ENCODE measurements at regions not wholly inside any gene's neighbourhood (a gene's known extent, or its start where the extent isn't known, plus 50 kb on each side); places are given as distances from the start of the nearest gene placed in this dataset.

DNA sequence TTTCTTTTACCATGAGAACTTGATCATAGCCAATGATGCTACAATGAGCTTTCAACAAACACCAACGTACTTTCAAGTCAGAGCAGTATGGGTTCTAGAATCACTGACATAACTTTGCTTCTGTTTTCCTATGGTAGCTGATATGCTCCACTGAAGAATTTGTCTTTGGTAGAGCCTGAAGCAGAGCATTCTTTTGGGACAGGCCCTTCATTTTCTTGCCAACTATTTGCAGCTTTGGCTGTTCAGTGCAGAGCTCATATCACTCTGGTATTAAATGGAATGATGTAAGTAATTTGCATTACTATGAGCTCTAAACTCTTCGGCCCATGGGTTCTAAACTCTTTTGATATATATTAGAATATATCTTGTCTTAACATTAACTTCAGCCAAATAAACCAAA, 51.8 kb upstream of the APC start:
- Histone ChIP-seq H3K36me3 (ENCODE audit: control insufficient read depth, insufficient read depth, low read length) (no peaks in the 10 kb centered on the region), H3K9me3 (ENCODE audit: control insufficient read depth in 2 of 2, low read length in 2 of 2) (no peaks in the 10 kb centered on the region), H3K27me3 (ENCODE audit: control insufficient read depth, insufficient read depth, low read length) (peaks cover 30% of the 10 kb centered on the region), H3K4me3 (ENCODE audit: low read depth, low read length) (no peak overlapping the region), H3K27ac (ENCODE audit: insufficient read depth, low read length, poor library complexity, severe bottlenecking) (no peak overlapping the region), H3K4me1 (ENCODE audit: control insufficient read depth, insufficient read depth, low read length, poor library complexity, severe bottlenecking) (no peaks in the 10 kb centered on the region)
- DNase-seq (no peak), ATAC-seq (ENCODE audit: low read depth in 2 of 2) (no peak)
- Mint-ChIP-seq H3K27ac (no peak overlapping the region), H3K4me3 (no peak overlapping the region), H3K27me3 (peaks cover 53% of the 10 kb centered on the region), H3K4me1 (no peaks in the 10 kb centered on the region), H3K9me3 (peaks cover 0 to 8% (median 3%) of the 10 kb centered on the region in 7 donors), H3K36me3 (no peaks in the 10 kb centered on the region)

DNA sequence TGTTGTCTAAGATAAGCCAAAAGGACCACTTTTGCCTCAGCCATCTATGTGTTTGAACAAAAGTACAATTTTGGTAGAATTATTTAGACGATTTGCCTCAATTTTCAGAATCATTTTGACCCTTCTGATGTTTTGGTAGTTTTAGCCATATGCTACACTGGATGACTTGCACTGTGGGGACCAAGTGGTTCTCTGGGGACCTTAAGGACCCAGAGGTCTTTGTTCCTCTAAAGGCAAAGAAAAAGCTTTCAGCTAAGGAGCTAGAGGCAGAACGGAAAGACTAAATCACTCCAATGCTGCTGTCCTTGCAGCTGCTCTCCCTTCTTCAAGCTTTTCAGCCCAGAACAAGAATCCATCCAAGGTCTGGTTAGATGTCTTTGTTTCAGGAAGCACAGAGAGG, 51.0 kb upstream of the APC start:
- peaks cover 0 to 3% of the 10 kb centered on the region in 2 experiments for H3K9me3 ChIP-seq (ENCODE audit: control insufficient read depth in 2 of 2, low read length in 2 of 2)
- H3K27me3 ChIP-seq (ENCODE audit: control insufficient read depth, insufficient read depth, low read length) = peaks cover 33% of the 10 kb centered on the region
- H3K36me3 ChIP-seq (ENCODE audit: control insufficient read depth, insufficient read depth, low read length) = no peaks in the 10 kb centered on the region
- no peaks in the 10 kb centered on the region for H3K4me1 ChIP-seq (ENCODE audit: control insufficient read depth, insufficient read depth, low read length, poor library complexity, severe bottlenecking)
- no peak overlapping the region for H3K4me3 ChIP-seq (ENCODE audit: low read depth, low read length)
- H3K9me3 Mint-ChIP-seq = peaks cover 0 to 9% (median 4%) of the 10 kb centered on the region in 7 donors
- no peaks in the 10 kb centered on the region for H3K4me1 Mint-ChIP-seq
- no peak overlapping the region for H3K4me3 Mint-ChIP-seq
- H3K27ac Mint-ChIP-seq = no peak overlapping the region
- ATAC-seq (ENCODE audit: low read depth in 2 of 2) (no peak), DNase-seq (no peak)
- peaks cover 48% of the 10 kb centered on the region for H3K27me3 Mint-ChIP-seq
- no peak overlapping the region for H3K27ac ChIP-seq (ENCODE audit: insufficient read depth, low read length, poor library complexity, severe bottlenecking)
- no peaks in the 10 kb centered on the region for H3K36me3 Mint-ChIP-seq

GRCh38 chr5:112687306-112687705, 50.4 kb upstream of the APC start:
- peaks cover 38% of the 10 kb centered on the region for H3K27me3 ChIP-seq (ENCODE audit: control insufficient read depth, insufficient read depth, low read length)
- H3K4me1 ChIP-seq (ENCODE audit: control insufficient read depth, insufficient read depth, low read length, poor library complexity, severe bottlenecking) = no peaks in the 10 kb centered on the region
- no peak for ATAC-seq (ENCODE audit: low read depth in 2 of 2)
- H3K4me3 ChIP-seq (ENCODE audit: low read depth, low read length) = no peak overlapping the region
- no peak overlapping the region for H3K4me3 Mint-ChIP-seq
- no peaks in the 10 kb centered on the region for H3K36me3 ChIP-seq (ENCODE audit: control insufficient read depth, insufficient read depth, low read length)
- no peak overlapping the region for H3K27ac ChIP-seq (ENCODE audit: insufficient read depth, low read length, poor library complexity, severe bottlenecking)
- no peaks in the 10 kb centered on the region for H3K4me1 Mint-ChIP-seq
- H3K27ac Mint-ChIP-seq = no peak overlapping the region
- peaks cover 54% of the 10 kb centered on the region for H3K27me3 Mint-ChIP-seq
- H3K9me3 ChIP-seq (ENCODE audit: control insufficient read depth in 2 of 2, low read length in 2 of 2) = peaks cover 0 to 4% of the 10 kb centered on the region in 2 experiments
- peaks cover 0 to 10% (median 4%) of the 10 kb centered on the region in 7 donors for H3K9me3 Mint-ChIP-seq
- no peak for DNase-seq
- H3K36me3 Mint-ChIP-seq = no peaks in the 10 kb centered on the region
